ENCODE measurements at regions not wholly inside any gene's neighbourhood (a gene's known extent, or its start where the extent isn't known, plus 50 kb on each side); places are given as distances from the start of the nearest gene placed in this dataset. TPM values are rescaled to one million over a fixed set of nuclear protein-coding genes. Genes with fewer than 3 reads are reported as not detected.

GRCh38 chr12:29838768-29839167 is 55.0 kb upstream of the TMTC1 start:
- Histone ChIP-seq H3K56ac (ENCODE audit: extremely low read depth, insufficient read depth, low read length) (no peak overlapping the region), H3K4me2 (ENCODE audit: low read depth, low read length) (no peak overlapping the region), H3K27ac (ENCODE audit: insufficient read depth, low read length) (no peak overlapping the region), H3K27me3 (ENCODE audit: control insufficient read depth, insufficient read depth, low read length) (no peaks in the 10 kb centered on the region), H2BK120ac (ENCODE audit: low read depth, low read length) (no peak overlapping the region), H3K18ac (ENCODE audit: low read depth, low read length) (no peak overlapping the region), H4K5ac (ENCODE audit: low read depth, low read length) (no peak overlapping the region), H2BK15ac (ENCODE audit: low read depth, low read length) (no peak overlapping the region), H3K9me3 (ENCODE audit: control insufficient read depth, insufficient read depth, low read length) (no peaks in the 10 kb centered on the region), H3K4ac (ENCODE audit: low read depth, low read length) (no peak overlapping the region), H2AK9ac (replicated peaks; ENCODE audit: low read depth, low read length, poor library complexity) (no peak overlapping the region), H4K91ac (ENCODE audit: insufficient read depth, low read depth, low read length) (no peak overlapping the region), H2BK5ac (ENCODE audit: low read depth, low read length, poor library complexity, severe bottlenecking) (no peak overlapping the region), H3K4me3 (ENCODE audit: insufficient read depth, low read depth, low read length) (no peak overlapping the region), H3K79me1 (ENCODE audit: low read depth in 1 of 2, low read length in 2 of 2) (no peaks in the 10 kb centered on the region), H3K36me3 (ENCODE audit: control insufficient read depth, insufficient read depth, low read length) (no peaks in the 10 kb centered on the region), H4K20me1 (ENCODE audit: insufficient read depth, low read length) (no peaks in the 10 kb centered on the region), H3K14ac (replicated peaks; ENCODE audit: low read depth, low read length) (no peak overlapping the region), H3K9ac (ENCODE audit: low read depth, low read length) (no peak overlapping the region), H4K8ac (ENCODE audit: low read depth in 2 of 2, low read length in 2 of 2) (no peak overlapping the region), H2BK20ac (ENCODE audit: low read depth, low read length) (no peak overlapping the region), H3K23ac (ENCODE audit: low read depth, low read length) (no peak overlapping the region), H2AK5ac (ENCODE audit: low read depth, low read length) (no peak overlapping the region), H3K4me1 (ENCODE audit: control insufficient read depth, insufficient read depth, low read length) (no peaks in the 10 kb centered on the region), H3K9me1 (ENCODE audit: insufficient read depth, low read length) (no peaks in the 10 kb centered on the region), H2AFZ (replicated peaks; ENCODE audit: low read length, poor library complexity) (no peak overlapping the region)
- DNase-seq (no peak), ATAC-seq (ENCODE audit: low read depth) (no peak)
- in situ Hi-C loops (cut with MboI; ENCODE audit: low sequenced_read_pairs), result no loop called here
- dilution Hi-C loops (cut with HindIII; ENCODE audit: low sequenced_read_pairs, unreplicated experiment), result no loop called here
- POLR2A ChIA-PET (ENCODE audit: unreplicated experiment), result no interaction called here
- no peak for TF ChIP-seq MXI1 (IDR thresholded peaks at IDR 0.05; ENCODE audit: borderline replicate concordance, low read depth, low read length)
- no peak for TF ChIP-seq RCOR1 (IDR thresholded peaks at IDR 0.05; ENCODE audit: insufficient replicate concordance, low read length)
- no peak for TF ChIP-seq RAD21 (IDR thresholded peaks at IDR 0.05; ENCODE audit: low read length)
- TF ChIP-seq NFE2L2 (IDR thresholded peaks at IDR 0.05; ENCODE audit: low read depth, low read length), result no peak
- no peak for TF ChIP-seq CHD1 (IDR thresholded peaks at IDR 0.05; ENCODE audit: low read depth, low read length)
- no peak for TF ChIP-seq POLR2A (IDR thresholded peaks at IDR 0.05; ENCODE audit: low read depth, low read length)
- BruUV-seq (replicated peaks), result no TSS peak
- intact Hi-C loops (cut with micrococcal nuclease), result no loop called here
- WGBS, 2 experiments (ENCODE audit: extremely low coverage in 2 of 2, insufficient read length in 1 of 2), result no CpG with 5 or more reads among the region's 1 CpG
- CTCF ChIA-PET, result no interaction called here

Small RNAs in the stretch of these regions (microRNA-seq; reads per million reads assigned to microRNA genes)
- not detected for gene AC023511.2 (ENCODE audit: insufficient read depth, insufficient read length)
- gene RNA5SP356 (ENCODE audit: insufficient read depth, insufficient read length), result not detected

Small RNAs in the stretch of these regions (small RNA-seq; reads per million reads assigned to genes)
- gene AC023511.2 (0 to 0.33 (median 0) reads per million in 5 experiments), gene RNA5SP356 (0 to 1.8 (median 0.16) reads per million in 5 experiments)
